H9 (cell line): ENCODE measurements at regions not wholly inside any gene's neighbourhood (a gene's known extent, or its start where the extent isn't known, plus 50 kb on each side); places are given as distances from the start of the nearest gene placed in this dataset.
"Not testable (repeated sequence)": the region's sequence is repeated elsewhere in the genome, so short reads cannot be mapped to it uniquely, and the experiment has no call there.

Source experiments
- DNase-seq: peaks from one replicate; pipeline ENCODE4 v3.0.0-alpha.2; 2017
- H2AFZ ChIP-seq: one replicate; pipeline ENCODE4 v1.6.1; 2013; ENCODE audit warnings: mild to moderate bottlenecking, low read length, control low read depth, moderate library complexity
- H2AK5ac ChIP-seq: 2 replicates; pipeline ENCODE4 v1.6.1; 2013; ENCODE audit warnings: low read length, control low read depth, mixed read lengths; ENCODE audit not compliant: insufficient read length
- H2BK120ac ChIP-seq: one replicate; pipeline ENCODE4 v1.6.1; 2013; ENCODE audit warnings: low read depth, mild to moderate bottlenecking, low read length, control low read depth, inconsistent platforms; ENCODE audit not compliant: poor library complexity, severe bottlenecking
- H2BK12ac ChIP-seq: 2 replicates; pipeline ENCODE4 v1.6.1; 2013; ENCODE audit warnings: low read length, control low read depth, mixed read lengths, low read depth; ENCODE audit not compliant: insufficient read length
- H2BK15ac ChIP-seq: 2 replicates; pipeline ENCODE4 v1.6.1; 2013; ENCODE audit warnings: low read depth, low read length, control low read depth
- H2BK20ac ChIP-seq: one replicate; pipeline ENCODE4 v1.6.1; 2013; ENCODE audit warnings: low read depth, mild to moderate bottlenecking, low read length, control low read depth, inconsistent platforms; ENCODE audit not compliant: poor library complexity, severe bottlenecking
- H2BK5ac ChIP-seq: 2 replicates; pipeline ENCODE4 v1.6.1; 2013; ENCODE audit warnings: low read length, control low read depth, mixed read lengths; ENCODE audit not compliant: insufficient read length
- H3K14ac ChIP-seq: 2 replicates; pipeline ENCODE4 v1.6.1; 2013; ENCODE audit warnings: low read length, control low read depth; ENCODE audit not compliant: insufficient read depth
- H3K18ac ChIP-seq: 2 replicates; pipeline ENCODE4 v1.6.1; 2013; ENCODE audit warnings: low read depth, mild to moderate bottlenecking, mixed read lengths, low read length, control low read depth; ENCODE audit not compliant: insufficient read length
- H3K23ac ChIP-seq: 2 replicates; pipeline ENCODE4 v1.6.1; 2013; ENCODE audit warnings: low read length, control low read depth, mixed read lengths, low read depth; ENCODE audit not compliant: insufficient read length
- H3K23me2 ChIP-seq: 2 replicates; pipeline ENCODE4 v1.6.1; 2013; ENCODE audit warnings: low read depth, mild to moderate bottlenecking, mixed read lengths, low read length, control low read depth; ENCODE audit not compliant: insufficient read length, poor library complexity, severe bottlenecking
- H3K27ac ChIP-seq: 2 replicates; pipeline ENCODE4 v1.5.1; 2013; ENCODE audit warnings: low read length, control low read depth, mixed read lengths, low read depth; ENCODE audit not compliant: insufficient read length
- H3K27me3 ChIP-seq: 2 replicates; pipeline ENCODE4 v1.6.1; 2013; ENCODE audit warnings: low read length, control low read depth, inconsistent platforms; ENCODE audit not compliant: insufficient read depth
- H3K4ac ChIP-seq: 2 replicates; pipeline ENCODE4 v1.6.1; 2013; ENCODE audit warnings: low read depth, mild to moderate bottlenecking, control low read depth, inconsistent platforms, low read length, moderate library complexity
- H3K4me1 ChIP-seq: 2 replicates; pipeline ENCODE4 v1.6.1; 2013; ENCODE audit warnings: low read length, control low read depth, inconsistent platforms; ENCODE audit not compliant: insufficient read depth
- H3K4me2 ChIP-seq: 2 replicates; pipeline ENCODE4 v1.6.1; 2013; ENCODE audit warnings: low read length, control low read depth, mixed read lengths; ENCODE audit not compliant: insufficient read length, insufficient read depth
- H3K56ac ChIP-seq: 2 replicates; pipeline ENCODE4 v1.6.1; 2013; ENCODE audit warnings: low read depth, mild to moderate bottlenecking, mixed read lengths, low read length, control low read depth; ENCODE audit not compliant: insufficient read length
- H3K79me1 ChIP-seq: 2 replicates; pipeline ENCODE4 v1.6.1; 2013; ENCODE audit warnings: low read depth, mild to moderate bottlenecking, moderate library complexity, low read length, control low read depth, inconsistent platforms; ENCODE audit not compliant: insufficient read depth, poor library complexity, severe bottlenecking
- H3K79me2 ChIP-seq: 2 replicates; pipeline ENCODE4 v1.6.1; 2013; ENCODE audit warnings: low read length, control low read depth, inconsistent platforms; ENCODE audit not compliant: insufficient read depth
- H3K9ac ChIP-seq: 2 replicates; pipeline ENCODE4 v1.6.1; 2013; ENCODE audit warnings: low read length, control low read depth, mixed read lengths; ENCODE audit not compliant: insufficient read length; ENCODE audit errors: extremely low read depth
- H3K9me3 ChIP-seq: one replicate; pipeline ENCODE4 v1.6.1; 2013; ENCODE audit warnings: low read depth, low read length, inconsistent platforms; ENCODE audit not compliant: control insufficient read depth
- H3T11ph ChIP-seq: one replicate; pipeline ENCODE4 v1.6.1; 2013; ENCODE audit warnings: mild to moderate bottlenecking, low read length, control low read depth, inconsistent platforms
- H4K20me1 ChIP-seq: one replicate; pipeline ENCODE4 v1.6.1; 2013; ENCODE audit not compliant: control insufficient read depth, insufficient read length, insufficient read depth
- H4K5ac ChIP-seq: 2 replicates; pipeline ENCODE4 v1.6.1; 2013; ENCODE audit warnings: low read depth, mild to moderate bottlenecking, mixed read lengths, low read length, control low read depth; ENCODE audit not compliant: insufficient read length
- H4K8ac ChIP-seq: replicated peaks from 2 replicates; pipeline ENCODE4 v1.6.1; 2013; ENCODE audit warnings: low read length, control low read depth, mixed read lengths, low read depth; ENCODE audit not compliant: insufficient read length
- H4K91ac ChIP-seq: 2 replicates; pipeline ENCODE4 v1.6.1; 2013; ENCODE audit warnings: low read depth, mild to moderate bottlenecking, moderate library complexity, mixed read lengths, low read length, control low read depth; ENCODE audit not compliant: insufficient read length
- H3K27ac Mint-ChIP-seq, 3 experiments: 2 replicates in 2 of 3; 3 replicates in 1 of 3; pipeline ENCODE4 v1.8.0; 2020 to 2021; ENCODE audit warnings: mixed read lengths in 3 of 3, mild to moderate bottlenecking in 1 of 3, moderate library complexity in 1 of 3
- H3K27me3 Mint-ChIP-seq: 2 replicates; pipeline ENCODE4 v1.8.0; 2021; ENCODE audit warnings: low read depth, mild to moderate bottlenecking, moderate library complexity, mixed read lengths
- H3K36me3 Mint-ChIP-seq, 3 experiments: 2 replicates in 2 of 3; 3 replicates in 1 of 3; pipeline ENCODE4 v1.8.0; 2020 to 2021; ENCODE audit warnings: low read depth in 3 of 3, mixed read lengths in 3 of 3; ENCODE audit not compliant: insufficient read depth in 1 of 3
- H3K4me1 Mint-ChIP-seq, 2 experiments: 2 replicates each; pipeline ENCODE4 v1.8.0; 2020; ENCODE audit warnings: mixed read lengths in 2 of 2
- H3K4me3 Mint-ChIP-seq, 2 experiments: 2 replicates in 1 of 2; 3 replicates in 1 of 2; pipeline ENCODE4 v1.8.0; 2020 to 2021; ENCODE audit warnings: mild to moderate bottlenecking in 2 of 2, mixed read lengths in 2 of 2, moderate library complexity in 1 of 2
- H3K9me3 Mint-ChIP-seq, 2 experiments: 2 replicates in 1 of 2; 3 replicates in 1 of 2; pipeline ENCODE4 v1.8.0; 2020; ENCODE audit warnings: mild to moderate bottlenecking in 2 of 2, mixed read lengths in 2 of 2, moderate library complexity in 1 of 2
- CTCF ChIP-seq: fragments of 200-600 bp; sonication (generic); conservative IDR thresholded peaks from 3 replicates; pipeline ENCODE4 v1.8.0; 2021; ENCODE audit warnings: antibody characterized with exemption, mild to moderate bottlenecking
- WGBS: extraction: QIAGEN DNeasy Blood & Tissue Kit; methylation state at CpG from one replicate; pipeline ENCODE4 v1.1.7; 2013; ENCODE audit warnings: missing lambda C conversion rate, low lambda C conversion rate, mixed read lengths; ENCODE audit not compliant: insufficient read length; ENCODE audit errors: extremely low coverage; 5-methylcytosine and 5-hydroxymethylcytosine counted together

GRCh38 chr14:105767315-105767714 lies 240.9 kb downstream of the TMEM121 start:
- Histone ChIP-seq H4K91ac (no peak overlapping the region), H2AK5ac (no peak overlapping the region), H3K4ac (no peak overlapping the region), H3K79me1 (no peaks in the 10 kb centered on the region), H2BK12ac (no peak overlapping the region), H2BK120ac (no peak overlapping the region), H4K5ac (no peak overlapping the region), H3K56ac (no peak overlapping the region), H3K4me2 (no peak overlapping the region), H3K23ac (no peak overlapping the region), H3K79me2 (no peaks in the 10 kb centered on the region), H3T11ph (no peak overlapping the region), H3K14ac (no peak overlapping the region), H2BK5ac (no peak overlapping the region), H3K18ac (no peak overlapping the region), H4K20me1 (no peaks in the 10 kb centered on the region), H2BK20ac (no peak overlapping the region), H3K23me2 (no peaks in the 10 kb centered on the region), H3K27ac (no peak overlapping the region), H2BK15ac (no peak overlapping the region), H2AFZ (no peak overlapping the region), H3K9ac (no peak overlapping the region), H3K27me3 (no peaks in the 10 kb centered on the region), H3K9me3 (peaks cover 26% of the 10 kb centered on the region), H3K4me1 (no peaks in the 10 kb centered on the region), H4K8ac (no peak overlapping the region)
- no peak overlapping the region for H3K4me3 Mint-ChIP-seq
- peaks cover 2% of the 10 kb centered on the region for H3K27me3 Mint-ChIP-seq
- H3K27ac Mint-ChIP-seq, result no peak overlapping the region
- no CpG with 5 or more reads among the region's 7 CpGs for WGBS
- peaks cover 46 to 51% of the 10 kb centered on the region in 2 experiments for H3K9me3 Mint-ChIP-seq
- no peak for TF ChIP-seq CTCF
- H3K4me1 Mint-ChIP-seq, result no peaks in the 10 kb centered on the region
- DNase-seq, result no peak
- peaks cover 14 to 19% (median 18%) of the 10 kb centered on the region in 3 experiments; a peak in 6 of 7 replicates for H3K36me3 Mint-ChIP-seq

- not testable (repeated sequence) for H2BK12ac ChIP-seq, H4K5ac ChIP-seq, H3K56ac ChIP-seq, H3K79me1 ChIP-seq, H3K4ac ChIP-seq, H3K23ac ChIP-seq, H3T11ph ChIP-seq, H3K27ac Mint-ChIP-seq, H3K4me2 ChIP-seq, H2BK20ac ChIP-seq, H3K79me2 ChIP-seq, H3K27me3 Mint-ChIP-seq, H2BK15ac ChIP-seq, H3K4me3 Mint-ChIP-seq, H2BK120ac ChIP-seq, H3K27me3 ChIP-seq, H3K18ac ChIP-seq, H3K14ac ChIP-seq, H3K4me1 ChIP-seq, H3K4me1 Mint-ChIP-seq, H2AK5ac ChIP-seq, H3K27ac ChIP-seq, H4K8ac ChIP-seq, H4K91ac ChIP-seq, H2BK5ac ChIP-seq, H4K20me1 ChIP-seq, H3K9ac ChIP-seq, DNase-seq, H3K23me2 ChIP-seq, H2AFZ ChIP-seq
- Mint-ChIP-seq H3K9me3 (peaks cover 51 to 56% of the 10 kb centered on the region in 2 experiments), H3K36me3 (peaks cover 14 to 19% (median 18%) of the 10 kb centered on the region in 3 experiments; a peak in 6 of 7 replicates)
- WGBS, result no CpG with 5 or more reads among the region's 17 CpGs
- peaks cover 30% of the 10 kb centered on the region for H3K9me3 ChIP-seq
Measured at GRCh38 chr14:105768039-105768438, 241.7 kb downstream of the TMEM121 start.
